Osteoblast (primary cell): ENCODE measurements at regions not wholly inside any gene's neighbourhood (a gene's known extent, or its start where the extent isn't known, plus 50 kb on each side); places are given as distances from the start of the nearest gene placed in this dataset.

Experiments used
- DNase-seq: peaks from one replicate; pipeline ENCODE4 v3.0.0; 2011; ENCODE audit warnings: low spot score, mixed read lengths; ENCODE audit not compliant: insufficient read length; ENCODE audit errors: missing footprints
- H2AFZ ChIP-seq: 2 replicates; pipeline ENCODE4 v1.6.0; 2011; ENCODE audit warnings: mild to moderate bottlenecking, low read length
- H3K27ac ChIP-seq: 2 replicates; pipeline ENCODE4 v1.5.1; 2011; ENCODE audit warnings: mild to moderate bottlenecking, low read depth, low read length, moderate library complexity
- H3K27me3 ChIP-seq: 2 replicates; pipeline ENCODE4 v1.6.0; 2012; ENCODE audit warnings: mild to moderate bottlenecking, control low read depth, inconsistent platforms, low read length, moderate library complexity; ENCODE audit not compliant: insufficient read depth
- H3K36me3 ChIP-seq: 2 replicates; pipeline ENCODE4 v1.5.1; 2011; ENCODE audit warnings: mild to moderate bottlenecking, low read length, control low read depth, moderate library complexity; ENCODE audit not compliant: insufficient read depth
- H3K4me1 ChIP-seq: 2 replicates; pipeline ENCODE4 v1.5.1; 2011; ENCODE audit warnings: mild to moderate bottlenecking, low read length, control low read depth, moderate library complexity; ENCODE audit not compliant: insufficient read depth
- H3K4me2 ChIP-seq: 2 replicates; pipeline ENCODE4 v1.6.0; 2011; ENCODE audit warnings: mild to moderate bottlenecking, low read length; ENCODE audit not compliant: insufficient read depth
- H3K4me3 ChIP-seq: fragments of 200-600 bp; sonication (generic); 3 replicates; pipeline ENCODE4 v1.5.1; 2012; ENCODE audit warnings: mild to moderate bottlenecking, low read length, inconsistent platforms; ENCODE audit not compliant: insufficient read depth
- H3K79me2 ChIP-seq: 2 replicates; pipeline ENCODE4 v1.6.0; 2012; ENCODE audit warnings: mild to moderate bottlenecking, low read length, control low read depth, inconsistent platforms; ENCODE audit not compliant: insufficient read depth
- H3K9me3 ChIP-seq: 2 replicates; pipeline ENCODE4 v1.5.1; 2011; ENCODE audit warnings: low read depth, low read length, control low read depth
- H4K20me1 ChIP-seq: 2 replicates; pipeline ENCODE4 v1.6.0; 2012; ENCODE audit warnings: mild to moderate bottlenecking, low read length, control low read depth; ENCODE audit not compliant: insufficient read depth
- CTCF ChIP-seq: IDR thresholded peaks from 2 replicates; pipeline ENCODE4 v1.5.1; 2011; ENCODE audit warnings: mild to moderate bottlenecking, low read depth, low read length, moderate library complexity; ENCODE audit errors: extremely low read depth

- no peaks in the 10 kb centered on the region for H3K9me3 ChIP-seq
- H2AFZ ChIP-seq, result no peak overlapping the region
- no peaks in the 10 kb centered on the region for H4K20me1 ChIP-seq
These were observed 408.8 kb downstream of the CDH10 start for GRCh38 chr5:24235946-24236345.

GRCh38 chr5:24245821-24246220, 399.0 kb downstream of the CDH10 start:
- Histone ChIP-seq H3K79me2 (no peaks in the 10 kb centered on the region), H3K9me3 (no peaks in the 10 kb centered on the region), H2AFZ (no peak overlapping the region), H3K36me3 (no peaks in the 10 kb centered on the region), H3K27ac (no peak overlapping the region), H3K4me1 (no peaks in the 10 kb centered on the region), H3K27me3 (no peaks in the 10 kb centered on the region), H3K4me3 (no peak overlapping the region), H3K4me2 (no peak overlapping the region), H4K20me1 (no peaks in the 10 kb centered on the region)
- TF ChIP-seq CTCF, result no peak
- DNase-seq, result no peak

More at GRCh38 chr5:24235946-24236345, 408.8 kb downstream of the CDH10 start:
- Histone ChIP-seq H3K27me3 (no peaks in the 10 kb centered on the region), H3K79me2 (no peaks in the 10 kb centered on the region), H3K4me1 (no peaks in the 10 kb centered on the region), H3K4me3 (no peak overlapping the region), H3K27ac (no peak overlapping the region), H3K4me2 (no peak overlapping the region), H3K36me3 (no peaks in the 10 kb centered on the region)
- DNase-seq, result no peak
- TF ChIP-seq CTCF, result no peak

- Histone ChIP-seq H3K27me3 (no peaks in the 10 kb centered on the region), H3K27ac (no peak overlapping the region), H3K36me3 (no peaks in the 10 kb centered on the region), H4K20me1 (no peaks in the 10 kb centered on the region), H3K79me2 (no peaks in the 10 kb centered on the region), H3K4me1 (no peaks in the 10 kb centered on the region), H2AFZ (no peak overlapping the region), H3K4me3 (no peak overlapping the region), H3K9me3 (no peaks in the 10 kb centered on the region), H3K4me2 (no peak overlapping the region)
- TF ChIP-seq CTCF, result no peak
- DNase-seq, result no peak
These were observed 380.2 kb downstream of the CDH10 start for GRCh38 chr5:24264547-24264946.

GRCh38 chr5:24265306-24265705, 379.5 kb downstream of the CDH10 start:
- no peak for TF ChIP-seq CTCF
- Histone ChIP-seq H3K9me3 (no peaks in the 10 kb centered on the region), H2AFZ (no peak overlapping the region), H3K27ac (no peak overlapping the region), H4K20me1 (no peaks in the 10 kb centered on the region), H3K79me2 (no peaks in the 10 kb centered on the region), H3K4me3 (no peak overlapping the region), H3K4me2 (no peak overlapping the region), H3K4me1 (no peaks in the 10 kb centered on the region), H3K36me3 (no peaks in the 10 kb centered on the region), H3K27me3 (no peaks in the 10 kb centered on the region)
- DNase-seq, result no peak
